ENCODE measurements at regions not wholly inside any gene's neighbourhood (a gene's known extent, or its start where the extent isn't known, plus 50 kb on each side); places are given as distances from the start of the nearest gene placed in this dataset.

DNA sequence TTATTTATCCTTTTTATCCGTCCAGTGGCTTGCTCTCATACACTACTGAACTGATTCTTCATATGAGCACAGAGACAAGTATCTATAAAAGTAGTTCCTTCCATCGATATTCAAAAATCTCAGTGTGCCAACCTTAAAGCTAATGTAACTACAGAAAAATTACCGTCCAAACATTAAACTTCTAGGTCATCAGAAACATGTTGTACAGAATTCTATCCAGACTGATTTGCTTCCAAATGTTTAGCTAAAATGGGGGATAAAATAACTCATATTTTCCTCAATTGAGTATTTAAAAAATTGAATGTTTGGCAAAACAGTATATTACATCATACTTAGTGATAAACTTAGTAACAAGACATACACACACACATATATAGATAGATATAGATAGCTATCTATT, 584.7 kb upstream of the SEMA3D start:
- no peak overlapping the region for H2AFZ ChIP-seq (ENCODE audit: low read length)
- no peaks in the 10 kb centered on the region for H3K4me1 ChIP-seq (replicated peaks in 1 of 4; ENCODE audit: control insufficient read depth in 3 of 4, insufficient read depth in 4 of 4, low read length in 3 of 4)
- no peak overlapping the region for H2BK20ac ChIP-seq (ENCODE audit: low read length)
- no peak overlapping the region for H2AK5ac ChIP-seq (ENCODE audit: low read depth, low read length)
- no peak for DNase-seq (ENCODE audit: low read depth in 1 of 2, low spot score in 2 of 2)
- no peak overlapping the region for H2BK15ac ChIP-seq (ENCODE audit: low read length)
- H3K27ac ChIP-seq (ENCODE audit: low read depth, low read length), result no peak overlapping the region
- ChIA-PET POLR2A (ENCODE audit: partially characterized antibody) (no interaction called here), CTCF (ENCODE audit: partially characterized antibody) (interaction anchor here (0.9 to 1.0 kb wide), 2 partner anchors 22 to 49 kb away, joined by 3 read pairs; no protein-coding TSS in a partner anchor)
- H3K9ac ChIP-seq (replicated peaks in 1 of 4; ENCODE audit: extremely low read depth in 1 of 4, low read depth in 3 of 4, low read length in 3 of 4), result no peak overlapping the region
- no peak overlapping the region for H4K91ac ChIP-seq (replicated peaks; ENCODE audit: insufficient read length, low read length)
- WGBS, 2 experiments (ENCODE audit: extremely low coverage in 1 of 2, insufficient coverage in 1 of 2, insufficient read length in 1 of 2, insufficient replicate concordance in 2 of 2, low coverage in 1 of 2, low lambda C conversion rate in 2 of 2, missing lambda C conversion rate in 1 of 2), result 79% methylated on average over 3 of the region's 3 CpGs; no CpG with 5 or more reads in 1 of the 2 experiments
- no peak for TF ChIP-seq POLR2AphosphoS5 (IDR thresholded peaks at IDR 0.05; ENCODE audit: low read depth, low read length)
- TF ChIP-seq PHF8 (conservative IDR thresholded peaks at IDR 0.05; ENCODE audit: low read depth, low read length), result no peak
- TF ChIP-seq TAF1 (IDR thresholded peaks at IDR 0.05; ENCODE audit: low read depth, low read length), result no peak
- TF ChIP-seq NRF1 (IDR thresholded peaks at IDR 0.05; ENCODE audit: low read depth, low read length), result no peak
- no peak for TF ChIP-seq RXRA (IDR thresholded peaks at IDR 0.05; ENCODE audit: insufficient read depth, low read depth, low read length)
- TF ChIP-seq GTF2F1 (IDR thresholded peaks at IDR 0.05; ENCODE audit: borderline replicate concordance, low read depth, low read length), result no peak
- TF ChIP-seq, protein P1, sequence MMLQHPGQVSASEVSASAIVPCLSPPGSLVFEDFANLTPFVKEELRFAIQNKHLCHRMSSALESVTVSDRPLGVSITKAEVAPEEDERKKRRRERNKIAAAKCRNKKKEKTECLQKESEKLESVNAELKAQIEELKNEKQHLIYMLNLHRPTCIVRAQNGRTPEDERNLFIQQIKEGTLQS (IDR thresholded peaks at IDR 0.05; ENCODE audit: insufficient read depth, low read depth, low read length), result no peak
- TF ChIP-seq CTBP2 (IDR thresholded peaks at IDR 0.05; ENCODE audit: borderline replicate concordance, insufficient read depth, insufficient read length, low read length), result no peak
- TF ChIP-seq MAFK (IDR thresholded peaks at IDR 0.05; ENCODE audit: low read depth, low read length), result no peak
- TF ChIP-seq ASH2L (IDR thresholded peaks at IDR 0.05; ENCODE audit: low read length), result no peak
- TF ChIP-seq RNF2 (IDR thresholded peaks at IDR 0.05; ENCODE audit: borderline replicate concordance, low read depth, low read length, missing control alignments, poor library complexity, severe bottlenecking), result no peak
- TF ChIP-seq HDAC6 (IDR thresholded peaks at IDR 0.05; ENCODE audit: low read depth, low read length), result no peak
- H2BK120ac ChIP-seq (replicated peaks; ENCODE audit: low read depth, low read length), result no peak overlapping the region
- H3K79me2 ChIP-seq (ENCODE audit: control insufficient read depth in 1 of 2, insufficient read depth in 2 of 2, low read length in 2 of 2), result no peaks in the 10 kb centered on the region
- no peak overlapping the region for H4K5ac ChIP-seq (ENCODE audit: insufficient read length, low read depth, low read length)
- H3K18ac ChIP-seq (ENCODE audit: extremely low read depth, low read length), result no peak overlapping the region
- no peaks in the 10 kb centered on the region for H3K23me2 ChIP-seq (ENCODE audit: low read depth, low read length)
- H2BK5ac ChIP-seq (ENCODE audit: low read depth, low read length), result no peak overlapping the region
- no peak overlapping the region for H2BK12ac ChIP-seq (ENCODE audit: low read depth, low read length)
- H4K8ac ChIP-seq (ENCODE audit: extremely low read depth, insufficient read depth, low read length), result no peak overlapping the region
- H3K23ac ChIP-seq (ENCODE audit: insufficient read length), result no peak overlapping the region
- no peak overlapping the region for H3K4me3 ChIP-seq (ENCODE audit: extremely low read depth in 1 of 4, insufficient read depth in 2 of 4, low read depth in 3 of 4, low read length in 4 of 4)
- H4K20me1 ChIP-seq (replicated peaks in 1 of 2; ENCODE audit: control insufficient read depth in 1 of 2, insufficient read depth in 2 of 2, low read length in 2 of 2), result no peaks in the 10 kb centered on the region
- H3K36me3 ChIP-seq (ENCODE audit: control insufficient read depth in 2 of 4, insufficient read depth in 4 of 4, low read length in 3 of 4), result no peaks in the 10 kb centered on the region
- no peak overlapping the region for H3K56ac ChIP-seq (replicated peaks; ENCODE audit: insufficient read length, low read depth, low read length)
- no peak overlapping the region for H3K14ac ChIP-seq (ENCODE audit: insufficient read length)
- no peak overlapping the region for H3K4me2 ChIP-seq (ENCODE audit: insufficient read depth in 1 of 2, low read depth in 2 of 2, low read length in 2 of 2)
- peaks cover 10 to 31% (median 19%) of the 10 kb centered on the region in 4 experiments for H3K27me3 ChIP-seq (replicated peaks in 1 of 4; ENCODE audit: control insufficient read depth in 3 of 4, extremely low read depth in 1 of 4, insufficient read depth in 3 of 4, low read length in 3 of 4)
- H3K4ac ChIP-seq (replicated peaks; ENCODE audit: insufficient read length, low read depth, low read length), result no peak overlapping the region
- H3K9me3 ChIP-seq (ENCODE audit: insufficient read depth in 2 of 2, low read depth in 1 of 2, low read length in 1 of 2), result no peaks in the 10 kb centered on the region
- FAIRE-seq, result no peak
- H3K79me1 ChIP-seq (ENCODE audit: low read depth, low read length), result no peaks in the 10 kb centered on the region

All from H1 (cell line).